GM12878 (cell line): ENCODE measurements at regions not wholly inside any gene's neighbourhood (a gene's known extent, or its start where the extent isn't known, plus 50 kb on each side); places are given as distances from the start of the nearest gene placed in this dataset.

ENCODE experiments used
- ATAC-seq: fragments of 200-7000 bp; cut with Tn5 transposase; 3 replicates; pipeline ENCODE4 v1.9.1; 2020; ENCODE audit warnings: mild to moderate bottlenecking, moderate library complexity
- BruUV-seq: library from RNA; stranded (reverse); fragments of 400-500 nt; replicated peaks from 2 replicates; lab custom pipeline; 2021; lab: Mats Ljungman, UMichigan
- CTCF ChIA-PET: fragments of 300-600 bp; sonication (Branson Sonifier 250); formaldehyde crosslinking; extraction: SDS; loops from one replicate; lab custom pipeline; 2021; ENCODE audit warnings: inconsistent platforms; lab: Yijun Ruan, JAX
- POLR2A ChIA-PET: fragments of 350-600 bp; formaldehyde crosslinking; extraction: SDS; loops from one replicate; lab custom pipeline; 2021; ENCODE audit warnings: inconsistent platforms; lab: Charles Lee
- RAD21 ChIA-PET: fragments of 300-600 bp; sonication (Branson Sonifier 250); formaldehyde crosslinking; loops from one replicate; lab custom pipeline; 2023; ENCODE audit warnings: antibody characterized with exemption; ENCODE audit not compliant: unreplicated experiment; lab: Charles Lee
- SMC1A ChIA-PET: fragments of 300-600 bp; sonication (Branson Sonifier 250); formaldehyde crosslinking; loops from one replicate; lab custom pipeline; 2023; ENCODE audit not compliant: unreplicated experiment, uncharacterized antibody; lab: Charles Lee
- DNase-seq: peaks from one replicate; pipeline ENCODE4 v3.0.0-alpha.2; 2011; ENCODE audit warnings: low read depth, low spot score
- FAIRE-seq: peaks from 3 replicates; lab custom pipeline; 2011; peaks lifted over from hg19 to GRCh38; lab: Jason Lieb, UNC
- H2AFZ ChIP-seq: 2 replicates; pipeline ENCODE4 v1.6.0; 2011; ENCODE audit warnings: low read depth, low read length, control low read depth; ENCODE audit not compliant: control insufficient read depth
- H3K27ac ChIP-seq: 2 replicates; pipeline ENCODE4 v1.5.1; 2011; ENCODE audit warnings: control low read depth; ENCODE audit not compliant: control insufficient read depth, insufficient read depth
- H3K27me3 ChIP-seq, 2 experiments: replicated peaks in 1 of 2; 2 replicates each; pipeline versions ENCODE4 v1.6.0 to v1.6.1; 2011; ENCODE audit warnings: low read length in 1 of 2; ENCODE audit not compliant: control insufficient read depth in 2 of 2, insufficient read depth in 2 of 2
- H3K36me3 ChIP-seq, 2 experiments: 2 replicates each; pipeline ENCODE4 v1.5.1; 2011; ENCODE audit warnings: low read length in 1 of 2; ENCODE audit not compliant: control insufficient read depth in 2 of 2, insufficient read depth in 2 of 2
- H3K4me1 ChIP-seq: 2 replicates; pipeline ENCODE4 v1.6.1; 2011; ENCODE audit warnings: mild to moderate bottlenecking, low read length, moderate library complexity, mixed read lengths; ENCODE audit not compliant: control insufficient read depth, insufficient read depth
- H3K4me2 ChIP-seq: 2 replicates; pipeline ENCODE4 v1.6.0; 2011; ENCODE audit warnings: control low read depth; ENCODE audit not compliant: control insufficient read depth, insufficient read depth
- H3K4me3 ChIP-seq: fragments of 200-600 bp; sonication (generic); 2 replicates; pipeline ENCODE4 v1.5.1; 2016
- H3K79me2 ChIP-seq: 2 replicates; pipeline ENCODE4 v1.6.0; 2011; ENCODE audit warnings: low read length; ENCODE audit not compliant: control insufficient read depth, insufficient read depth
- H3K9ac ChIP-seq: 2 replicates; pipeline ENCODE4 v1.8.0; 2011; ENCODE audit warnings: low read length, control low read depth, mixed read lengths; ENCODE audit not compliant: control insufficient read depth, insufficient read depth
- H3K9me3 ChIP-seq: replicated peaks from 3 replicates; pipeline ENCODE4 v1.5.1; 2011; ENCODE audit warnings: mild to moderate bottlenecking, low read length; ENCODE audit not compliant: control insufficient read depth, insufficient read depth
- H4K20me1 ChIP-seq: 2 replicates; pipeline ENCODE4 v1.6.0; 2011; ENCODE audit not compliant: control insufficient read depth, insufficient read depth
- BCL11A ChIP-seq: IDR thresholded peaks from 2 replicates; pipeline ENCODE4 v1.6.1; 2011; ENCODE audit warnings: low read depth, low read length
- CEBPB ChIP-seq, 2 experiments: fragments of 150-350 bp in 1 of 2; IDR thresholded peaks; 2 replicates each; pipeline ENCODE4 v1.6.1; 2012 to 2014; ENCODE audit warnings: low read depth in 2 of 2, low read length in 2 of 2, borderline replicate concordance in 1 of 2, inconsistent platforms in 1 of 2
- NFIC ChIP-seq: IDR thresholded peaks from 2 replicates; pipeline ENCODE4 v1.6.1; 2012; ENCODE audit warnings: low read depth, mild to moderate bottlenecking, inconsistent platforms, low read length, moderate library complexity
- PAX5 ChIP-seq: IDR thresholded peaks from 2 replicates; pipeline ENCODE4 v1.6.1; 2011; ENCODE audit warnings: low read depth, low read length, borderline replicate concordance
- POLR2A ChIP-seq: IDR thresholded peaks from 2 replicates; pipeline ENCODE4 v1.6.1; 2011; ENCODE audit warnings: low read depth, mild to moderate bottlenecking, low read length
- SIX5 ChIP-seq: IDR thresholded peaks from 2 replicates; pipeline ENCODE4 v1.6.1; 2011; ENCODE audit warnings: mild to moderate bottlenecking, low read depth, low read length, moderate library complexity; ENCODE audit not compliant: severe bottlenecking
- SRF ChIP-seq, 2 experiments: IDR thresholded peaks; 2 replicates each; pipeline ENCODE4 v1.6.1; 2011; ENCODE audit warnings: low read depth in 2 of 2, low read length in 2 of 2, mild to moderate bottlenecking in 1 of 2, moderate library complexity in 1 of 2
- TCF12 ChIP-seq: IDR thresholded peaks from 2 replicates; pipeline ENCODE4 v1.6.1; 2011; ENCODE audit warnings: low read depth, mild to moderate bottlenecking, low read length
- YBX1 ChIP-seq: fragments of 450-650 bp; IDR thresholded peaks from 2 replicates; pipeline ENCODE4 v1.6.1; 2016; ENCODE audit warnings: antibody characterized with exemption
- ZZZ3 ChIP-seq: IDR thresholded peaks from 2 replicates; pipeline ENCODE4 v1.6.1; 2011; ENCODE audit warnings: low read depth; ENCODE audit not compliant: control insufficient read depth, insufficient read length
- WGBS: methylation state at CpG from one replicate; pipeline ENCODE4 v1.1.6; 2016; ENCODE audit warnings: low lambda C conversion rate; ENCODE audit not compliant: insufficient replicate concordance, insufficient coverage; ENCODE audit errors: missing lambda C conversion rate; 5-methylcytosine and 5-hydroxymethylcytosine counted together
- in situ Hi-C: fragments of 300-500 bp; cut with MboI; formaldehyde crosslinking; loops from 9 replicates; pipeline ENCODE4 v1.14.3; 2018; ENCODE audit warnings: mixed read lengths
- intact Hi-C: fragments of 100-400 bp; cut with micrococcal nuclease; formaldehyde crosslinking; loops from one replicate; pipeline ENCODE4 v1.14.2; 2022; ENCODE audit not compliant: unreplicated experiment
- TF ChIP-seq, protein P1 (sequence below): fragments of 450-650 bp; IDR thresholded peaks from 2 replicates; pipeline ENCODE4 v1.6.1; 2017; ENCODE audit warnings: borderline replicate concordance

DNA sequence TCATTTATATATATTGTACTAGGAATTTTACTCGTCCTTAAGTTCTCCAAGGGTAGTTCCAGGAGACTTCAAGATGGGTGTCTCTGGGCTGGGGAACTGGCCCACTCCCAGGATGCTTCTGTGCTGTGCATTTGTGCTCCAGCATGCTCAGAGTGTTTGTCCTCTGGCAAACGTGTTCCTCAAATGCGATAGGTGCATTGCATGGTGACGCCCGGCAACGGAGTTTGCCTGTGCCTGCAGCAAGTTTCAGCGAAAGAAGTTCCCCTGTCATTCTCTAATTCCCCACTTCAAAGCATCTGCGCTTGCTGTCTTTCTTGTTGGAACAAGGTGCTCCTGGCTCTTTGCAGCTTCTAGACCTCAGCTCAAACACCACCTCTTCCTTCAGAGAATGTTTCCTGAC is 465.1 kb downstream of the GALR1 start:
- in situ Hi-C loops, result no loop called here
- ChIA-PET CTCF (no interaction called here), POLR2A (no interaction called here), SMC1A (no interaction called here), RAD21 (no interaction called here)
- 69% methylated on average over 8 of the region's 8 CpGs for WGBS
- intact Hi-C loops, result no loop called here
- no peak overlapping the region for H3K4me3 ChIP-seq
- no peak overlapping the region for H3K9ac ChIP-seq
- H3K4me1 ChIP-seq, result no peaks in the 10 kb centered on the region
- no peaks in the 10 kb centered on the region for H3K9me3 ChIP-seq
- H4K20me1 ChIP-seq, result no peaks in the 10 kb centered on the region
- H2AFZ ChIP-seq, result no peak overlapping the region
- no peak for DNase-seq
- no peak overlapping the region for H3K27ac ChIP-seq
- no TSS peak for BruUV-seq
- no peak overlapping the region for H3K4me2 ChIP-seq
- H3K27me3 ChIP-seq, result no peaks in the 10 kb centered on the region
- TF ChIP-seq POLR2A (no peak), SRF (IDR thresholded peaks at IDR 0.05; ENCODE audit: low read depth in 2 of 2, low read length in 2 of 2) (no peak), PAX5 (no peak), ZZZ3 (no peak), SIX5 (no peak), BCL11A (no peak), CEBPB (IDR thresholded peaks at IDR 0.05; ENCODE audit: borderline replicate concordance in 1 of 2, low read depth in 2 of 2, low read length in 2 of 2) (no peak), NFIC (no peak), TCF12 (no peak), YBX1 (no peak)
- TF ChIP-seq, protein P1, sequence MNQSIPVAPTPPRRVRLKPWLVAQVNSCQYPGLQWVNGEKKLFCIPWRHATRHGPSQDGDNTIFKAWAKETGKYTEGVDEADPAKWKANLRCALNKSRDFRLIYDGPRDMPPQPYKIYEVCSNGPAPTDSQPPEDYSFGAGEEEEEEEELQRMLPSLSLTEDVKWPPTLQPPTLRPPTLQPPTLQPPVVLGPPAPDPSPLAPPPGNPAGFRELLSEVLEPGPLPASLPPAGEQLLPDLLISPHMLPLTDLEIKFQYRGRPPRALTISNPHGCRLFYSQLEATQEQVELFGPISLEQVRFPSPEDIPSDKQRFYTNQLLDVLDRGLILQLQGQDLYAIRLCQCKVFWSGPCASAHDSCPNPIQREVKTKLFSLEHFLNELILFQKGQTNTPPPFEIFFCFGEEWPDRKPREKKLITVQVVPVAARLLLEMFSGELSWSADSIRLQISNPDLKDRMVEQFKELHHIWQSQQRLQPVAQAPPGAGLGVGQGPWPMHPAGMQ, result no peak
- no peak for ATAC-seq
- no peaks in the 10 kb centered on the region for H3K79me2 ChIP-seq
- no peaks in the 10 kb centered on the region for H3K36me3 ChIP-seq
- FAIRE-seq, result no peak
